Colon (tissue), 2 donors: ENCODE measurements at regions not wholly inside any gene's neighbourhood (a gene's known extent, or its start where the extent isn't known, plus 50 kb on each side); places are given as distances from the start of the nearest gene placed in this dataset.

Source experiments
- FAIRE-seq: peaks from 2 replicates; lab custom pipeline; 2012; peaks lifted over from hg19 to GRCh38; lab: Jason Lieb, UNC
- donor health status: control.
- donor health status: control.

- FAIRE-seq: no peak
These were observed 1065.0 kb upstream of the RBFOX1 start for GRCh38 chr16:6267682-6268081.

GRCh38 chr16:6266703-6267102 is 1065.9 kb upstream of the RBFOX1 start:
- FAIRE-seq: no peak

DNA sequence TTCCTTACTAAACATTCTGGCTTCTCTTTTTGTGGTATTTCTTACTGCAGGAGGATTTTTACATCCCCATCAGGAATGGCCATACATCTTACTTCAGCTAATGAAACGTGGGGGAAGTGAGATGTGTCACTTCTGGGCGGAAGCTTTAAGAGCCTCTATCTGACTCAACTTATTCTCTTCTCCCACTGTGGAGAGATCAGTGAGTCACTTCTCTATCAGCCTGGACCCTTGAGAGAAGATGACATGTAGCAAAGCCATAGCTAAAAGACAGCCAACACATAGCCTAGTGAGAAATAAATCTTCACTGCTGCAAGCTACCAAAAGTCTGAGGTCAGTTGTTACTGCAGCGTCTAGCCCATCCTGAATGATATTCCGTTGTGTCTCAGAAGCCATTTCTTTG is 1066.7 kb upstream of the RBFOX1 start:
- no peak for FAIRE-seq

GRCh38 chr16:6258056-6258455 is 1074.6 kb upstream of the RBFOX1 start:
- no peak for FAIRE-seq

DNA sequence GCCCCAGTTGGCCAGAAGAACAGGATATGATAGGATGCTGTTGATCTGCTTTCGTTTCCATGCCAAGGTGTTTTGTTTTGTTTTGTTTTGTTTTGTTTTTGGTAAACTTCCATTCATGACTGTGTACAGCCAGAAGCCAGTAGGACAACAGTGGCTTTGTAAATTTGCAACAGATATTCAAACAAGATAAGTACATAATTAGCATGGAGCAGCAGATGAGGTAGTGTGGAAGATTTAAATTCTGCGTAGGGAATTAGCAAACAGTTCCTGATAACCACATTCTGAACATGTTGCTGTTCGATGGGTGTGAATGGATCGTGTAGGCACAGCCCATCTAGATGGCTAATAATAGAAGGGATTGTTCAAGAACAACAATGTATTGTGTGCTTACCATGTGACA is 1080.1 kb upstream of the RBFOX1 start:
- no peak for FAIRE-seq

GRCh38 chr16:6250511-6250910 is 1082.1 kb upstream of the RBFOX1 start:
- FAIRE-seq: no peak

DNA sequence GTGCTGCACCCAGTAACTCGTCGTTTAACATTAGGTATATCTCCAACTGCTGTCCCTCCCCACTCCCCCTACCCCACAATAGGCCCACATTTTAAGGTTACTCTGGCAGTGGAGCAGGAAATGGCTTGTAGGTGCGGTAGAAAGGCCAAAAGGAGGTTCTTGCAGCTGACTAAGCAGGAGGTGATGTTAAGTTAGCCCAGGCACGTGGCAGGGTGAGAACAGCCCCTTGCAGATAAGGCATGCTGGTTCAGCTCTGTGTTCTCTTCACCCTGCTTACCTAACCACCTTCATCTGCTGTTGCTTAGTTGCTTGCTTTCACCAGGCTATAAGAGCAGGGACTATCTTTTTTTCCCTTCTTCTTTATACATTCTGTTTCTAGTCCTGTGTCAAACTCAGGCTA is 1082.8 kb upstream of the RBFOX1 start:
- FAIRE-seq: no peak

- FAIRE-seq: no peak
These were observed 1084.4 kb upstream of the RBFOX1 start for GRCh38 chr16:6248199-6248598.

GRCh38 chr16:6247775-6248174 is 1084.9 kb upstream of the RBFOX1 start:
- no peak for FAIRE-seq

DNA sequence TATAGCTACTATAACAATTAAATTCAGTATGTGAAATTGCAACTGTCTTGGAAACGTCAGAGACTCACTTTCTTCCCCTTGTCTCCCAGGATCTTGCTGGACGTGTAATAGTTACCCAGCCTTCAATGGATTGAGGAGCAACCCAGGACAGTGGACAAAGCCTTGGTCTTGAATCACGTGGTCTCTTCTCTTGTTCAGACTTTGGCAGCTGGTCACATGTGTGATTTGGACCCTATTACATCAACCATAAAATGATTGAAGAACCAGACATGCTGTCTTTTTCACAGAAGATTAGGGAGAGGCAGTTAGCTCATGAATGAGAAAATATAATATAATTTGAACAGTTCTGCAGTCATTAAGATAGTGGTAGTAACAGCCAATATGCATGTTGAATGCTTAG is 1085.5 kb upstream of the RBFOX1 start:
- FAIRE-seq: no peak

DNA sequence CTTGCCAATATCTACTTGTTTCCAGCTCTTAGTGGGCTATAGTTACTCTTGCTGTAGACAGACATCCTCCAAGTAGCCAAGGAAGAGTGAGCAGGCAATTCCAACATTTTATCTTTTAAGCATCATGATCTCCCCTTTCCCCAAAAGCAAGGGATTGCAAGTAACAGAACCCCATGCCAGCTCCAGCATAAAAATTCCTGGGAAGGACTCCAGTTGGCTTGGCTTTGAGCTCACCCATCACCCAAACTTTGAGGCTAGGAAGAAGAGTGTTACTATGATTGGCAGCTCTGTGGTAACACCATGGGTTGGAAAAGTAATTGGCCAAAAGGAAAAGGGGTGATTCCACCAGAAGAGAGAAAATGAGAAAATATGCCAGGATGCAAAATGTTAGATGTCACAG is 1086.4 kb upstream of the RBFOX1 start:
- no peak for FAIRE-seq

- no peak for FAIRE-seq
These were observed 1100.6 kb upstream of the RBFOX1 start for GRCh38 chr16:6232056-6232455.

GRCh38 chr16:6231398-6231797 is 1101.2 kb upstream of the RBFOX1 start:
- FAIRE-seq: no peak

GRCh38 chr16:6229186-6229585 is 1103.5 kb upstream of the RBFOX1 start:
- FAIRE-seq: no peak

GRCh38 chr16:6218855-6219254 is 1113.8 kb upstream of the RBFOX1 start:
- FAIRE-seq: no peak

DNA sequence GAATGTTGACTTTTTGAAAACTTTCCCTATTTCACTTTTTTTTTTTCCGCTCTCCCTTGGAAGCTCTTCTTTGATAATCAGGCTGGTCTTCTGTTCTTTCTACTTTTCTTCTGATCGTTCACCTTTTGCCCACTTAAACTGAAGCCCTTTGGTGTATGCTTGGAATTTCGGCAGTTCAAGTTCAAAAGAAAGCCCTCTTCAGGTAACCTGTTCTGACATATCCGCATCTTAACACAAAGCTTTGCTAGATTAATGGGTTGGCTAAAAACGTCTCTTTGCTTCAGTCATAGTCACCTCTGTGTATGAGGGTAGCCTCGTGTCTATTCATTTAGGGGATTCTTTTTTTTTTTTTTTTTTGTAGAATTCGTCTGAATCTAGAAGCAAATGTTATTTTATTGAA is 1115.8 kb upstream of the RBFOX1 start:
- FAIRE-seq: no peak

- FAIRE-seq: no peak
These were observed 1114.0 kb upstream of the EEF2KMT start for GRCh38 chr16:6211644-6212043.

- FAIRE-seq: no peak
These were observed 1111.8 kb upstream of the EEF2KMT start for GRCh38 chr16:6209355-6209930.

- FAIRE-seq: no peak
These were observed 1110.0 kb upstream of the EEF2KMT start for GRCh38 chr16:6207580-6207979.

GRCh38 chr16:6207124-6207523 is 1109.5 kb upstream of the EEF2KMT start:
- FAIRE-seq: no peak

- no peak for FAIRE-seq
These were observed 1108.5 kb upstream of the EEF2KMT start for GRCh38 chr16:6206080-6206479.

- FAIRE-seq: no peak
These were observed 1107.3 kb upstream of the EEF2KMT start for GRCh38 chr16:6204945-6205344.

GRCh38 chr16:6200861-6201260 is 1103.3 kb upstream of the EEF2KMT start:
- no peak for FAIRE-seq

- no peak for FAIRE-seq
These were observed 1102.7 kb upstream of the EEF2KMT start for GRCh38 chr16:6200271-6200670.

GRCh38 chr16:6195966-6196365 is 1098.4 kb upstream of the EEF2KMT start:
- FAIRE-seq: no peak
